PC-3 (cell line): ENCODE measurements at regions not wholly inside any gene's neighbourhood (a gene's known extent, or its start where the extent isn't known, plus 50 kb on each side); places are given as distances from the start of the nearest gene placed in this dataset.

Experiments used
- ATAC-seq: fragments of 200-7000 bp; cut with Tn5 transposase; 2 replicates; pipeline ENCODE4 v1.9.1; 2020; ENCODE audit warnings: mild to moderate bottlenecking, moderate library complexity
- BruUV-seq: library from RNA; stranded (reverse); fragments of 400-500 nt; replicated peaks from 2 replicates; lab custom pipeline; 2021; lab: Mats Ljungman, UMichigan
- CTCF ChIA-PET: fragments of 300-600 bp; sonication (Branson Sonifier 250); formaldehyde crosslinking; loops from one replicate; lab custom pipeline; 2022; ENCODE audit warnings: antibody characterized with exemption; lab: Charles Lee
- POLR2A ChIA-PET: fragments of 300-600 bp; sonication (Branson Sonifier 250); formaldehyde crosslinking; loops from one replicate; lab custom pipeline; 2022; ENCODE audit warnings: antibody characterized with exemption; ENCODE audit not compliant: unreplicated experiment; lab: Charles Lee
- DNase-seq: peaks from one replicate; pipeline ENCODE4 v3.0.0-alpha.2; 2015
- H2AFZ ChIP-seq: fragments of 300-600 bp; sonication (generic); 2 replicates; pipeline ENCODE4 v1.6.0; 2016; ENCODE audit warnings: antibody characterized with exemption, low read length
- H3F3A ChIP-seq: fragments of 300-600 bp; sonication (generic); one replicate; pipeline ENCODE4 v1.6.0; 2017; ENCODE audit warnings: antibody characterized with exemption, low read length, control low read depth, mild to moderate bottlenecking; ENCODE audit not compliant: unreplicated experiment
- H3K27ac ChIP-seq: fragments of 300-600 bp; sonication (generic); 2 replicates; pipeline ENCODE4 v1.5.1; 2016; ENCODE audit warnings: mild to moderate bottlenecking, low read length
- H3K27me3 ChIP-seq: fragments of 300-600 bp; sonication (generic); 2 replicates; pipeline ENCODE4 v1.6.1; 2016; ENCODE audit warnings: low read length, mixed read lengths
- H3K36me3 ChIP-seq: fragments of 300-600 bp; sonication (generic); 2 replicates; pipeline ENCODE4 v1.6.1; 2016; ENCODE audit warnings: low read depth, mixed run types, low read length, mixed read lengths
- H3K4me1 ChIP-seq: fragments of 300-600 bp; sonication (generic); 2 replicates; pipeline ENCODE4 v1.5.1; 2016; ENCODE audit warnings: low read length; ENCODE audit not compliant: insufficient read depth
- H3K4me2 ChIP-seq: fragments of 300-600 bp; sonication (generic); 2 replicates; pipeline ENCODE4 v1.6.0; 2016; ENCODE audit warnings: low read length
- H3K4me3 ChIP-seq: fragments of 300-600 bp; sonication (generic); 2 replicates; pipeline ENCODE4 v1.5.1; 2016; ENCODE audit warnings: mild to moderate bottlenecking, low read length, mixed read lengths
- H3K79me2 ChIP-seq: fragments of 300-600 bp; sonication (generic); 2 replicates; pipeline ENCODE4 v1.6.1; 2017; ENCODE audit warnings: low read length, mixed read lengths
- H3K9ac ChIP-seq: fragments of 300-600 bp; sonication (generic); 2 replicates; pipeline ENCODE4 v1.6.0; 2016; ENCODE audit warnings: mild to moderate bottlenecking, low read length
- H3K9me2 ChIP-seq: fragments of 300-600 bp; sonication (generic); replicated peaks from 2 replicates; pipeline ENCODE4 v1.6.1; 2016; ENCODE audit warnings: mixed run types, low read length, mixed read lengths
- H3K9me3 ChIP-seq: fragments of 300-600 bp; sonication (generic); 2 replicates; pipeline ENCODE4 v1.6.1; 2016; ENCODE audit warnings: low read length, mixed read lengths
- H4K20me1 ChIP-seq: fragments of 300-600 bp; sonication (generic); 2 replicates; pipeline ENCODE4 v1.6.1; 2016; ENCODE audit warnings: low read length, mixed read lengths
- EZH2 ChIP-seq: fragments of 300-600 bp; sonication (generic); IDR thresholded peaks from one replicate; pipeline ENCODE4 v1.6.1; 2017; ENCODE audit warnings: antibody characterized with exemption, mild to moderate bottlenecking, low read length; ENCODE audit not compliant: unreplicated experiment
- EZH2phosphoT487 ChIP-seq: fragments of 300-600 bp; sonication (generic); IDR thresholded peaks from 2 replicates; pipeline ENCODE4 v1.6.1; 2018; ENCODE audit warnings: mild to moderate bottlenecking, antibody characterized with exemption, low read length, borderline replicate concordance
- intact Hi-C: fragments of 100-400 bp; cut with micrococcal nuclease; formaldehyde crosslinking; loops from 2 replicates; pipeline ENCODE4 v1.9.0; 2023
- TF ChIP-seq, protein P1 (sequence below): fragments of 300-600 bp; sonication (generic); conservative IDR thresholded peaks from 2 replicates; pipeline ENCODE4 v1.5.1; 2017; ENCODE audit warnings: antibody characterized with exemption, low read depth, mild to moderate bottlenecking, low read length

DNA sequence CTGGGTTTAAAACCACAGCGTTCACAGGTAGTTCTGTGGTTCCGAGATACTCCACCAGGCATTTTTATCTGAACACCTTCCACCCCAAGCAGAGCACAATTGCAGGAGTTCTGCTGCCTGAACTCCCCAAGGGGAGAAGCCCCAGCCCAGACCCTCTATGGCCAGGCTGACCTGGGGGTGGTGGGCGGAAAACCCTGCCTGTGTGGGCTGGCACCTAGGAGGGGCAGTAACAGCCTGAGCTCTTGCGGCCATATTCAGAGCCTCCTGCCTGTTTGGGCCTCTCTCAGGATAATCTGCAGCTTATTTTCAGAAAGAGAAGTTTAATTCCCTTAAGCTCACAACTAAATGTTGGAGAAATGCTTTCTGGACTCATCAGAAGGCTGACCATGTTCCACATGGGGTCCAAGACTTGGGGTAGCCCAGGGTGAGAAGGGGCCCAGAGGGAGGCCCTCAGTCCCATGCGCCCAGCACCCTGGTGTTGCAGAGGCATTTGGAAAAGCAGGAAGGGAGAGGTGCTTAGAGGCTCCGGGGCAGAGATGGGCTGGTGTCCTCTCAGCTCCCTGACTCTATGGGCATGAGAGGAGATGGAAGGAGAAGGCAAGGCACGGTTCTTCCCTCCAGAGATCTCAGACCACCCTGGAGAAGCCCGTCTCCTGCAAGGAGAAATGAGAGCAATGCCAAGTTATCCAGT, 195.6 kb upstream of the TPM1 start:
- no TSS peak for BruUV-seq
- H3K4me2 ChIP-seq = no peak overlapping the region
- H3K4me3 ChIP-seq = no peak overlapping the region
- no peak overlapping the region for H3K9ac ChIP-seq
- peaks cover 23% of the 10 kb centered on the region for H3K4me1 ChIP-seq
- DNase-seq = no peak
- H3K79me2 ChIP-seq = no peaks in the 10 kb centered on the region
- ChIA-PET POLR2A (no interaction called here), CTCF (no interaction called here)
- no peaks in the 10 kb centered on the region for H4K20me1 ChIP-seq
- H3K27me3 ChIP-seq = no peaks in the 10 kb centered on the region
- intact Hi-C loops = no loop called here
- H3K27ac ChIP-seq = no peak overlapping the region
- H3F3A ChIP-seq = no peaks in the 10 kb centered on the region
- no peaks in the 10 kb centered on the region for H3K36me3 ChIP-seq
- ATAC-seq = no peak
- no peak overlapping the region for H2AFZ ChIP-seq
- H3K9me3 ChIP-seq = no peaks in the 10 kb centered on the region
- H3K9me2 ChIP-seq = no peaks in the 10 kb centered on the region
- TF ChIP-seq, protein P1, sequence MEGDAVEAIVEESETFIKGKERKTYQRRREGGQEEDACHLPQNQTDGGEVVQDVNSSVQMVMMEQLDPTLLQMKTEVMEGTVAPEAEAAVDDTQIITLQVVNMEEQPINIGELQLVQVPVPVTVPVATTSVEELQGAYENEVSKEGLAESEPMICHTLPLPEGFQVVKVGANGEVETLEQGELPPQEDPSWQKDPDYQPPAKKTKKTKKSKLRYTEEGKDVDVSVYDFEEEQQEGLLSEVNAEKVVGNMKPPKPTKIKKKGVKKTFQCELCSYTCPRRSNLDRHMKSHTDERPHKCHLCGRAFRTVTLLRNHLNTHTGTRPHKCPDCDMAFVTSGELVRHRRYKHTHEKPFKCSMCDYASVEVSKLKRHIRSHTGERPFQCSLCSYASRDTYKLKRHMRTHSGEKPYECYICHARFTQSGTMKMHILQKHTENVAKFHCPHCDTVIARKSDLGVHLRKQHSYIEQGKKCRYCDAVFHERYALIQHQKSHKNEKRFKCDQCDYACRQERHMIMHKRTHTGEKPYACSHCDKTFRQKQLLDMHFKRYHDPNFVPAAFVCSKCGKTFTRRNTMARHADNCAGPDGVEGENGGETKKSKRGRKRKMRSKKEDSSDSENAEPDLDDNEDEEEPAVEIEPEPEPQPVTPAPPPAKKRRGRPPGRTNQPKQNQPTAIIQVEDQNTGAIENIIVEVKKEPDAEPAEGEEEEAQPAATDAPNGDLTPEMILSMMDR = no peak
- TF ChIP-seq EZH2 (no peak), EZH2phosphoT487 (no peak)

GRCh38 chr15:62847900-62848489, 194.6 kb upstream of the TPM1 start:
- ATAC-seq = peak; percentile 68

More at GRCh38 chr15:62847900-62848489, 194.6 kb upstream of the TPM1 start:
- no peaks in the 10 kb centered on the region for H4K20me1 ChIP-seq
- H3K36me3 ChIP-seq = no peaks in the 10 kb centered on the region
- intact Hi-C loops = loop anchor here (2.0 kb wide), 1 partner anchor 49 kb away; no protein-coding TSS in a partner anchor
- POLR2A ChIA-PET = no interaction called here
- no peak overlapping the region for H2AFZ ChIP-seq
- H3K9ac ChIP-seq = no peak overlapping the region
- CTCF ChIA-PET = interaction anchor here (0.6 kb wide), 1 partner anchor 77 kb away, joined by 4 read pairs; no protein-coding TSS in a partner anchor
- no peaks in the 10 kb centered on the region for H3F3A ChIP-seq
- H3K79me2 ChIP-seq = no peaks in the 10 kb centered on the region
- no peaks in the 10 kb centered on the region for H3K9me2 ChIP-seq
- H3K4me1 ChIP-seq = peaks cover 27% of the 10 kb centered on the region
- H3K4me2 ChIP-seq = no peak overlapping the region
- no peak overlapping the region for H3K27ac ChIP-seq
- DNase-seq = peak; percentile 74
- H3K9me3 ChIP-seq = no peaks in the 10 kb centered on the region
- no TSS peak for BruUV-seq
- H3K27me3 ChIP-seq = no peaks in the 10 kb centered on the region
- H3K4me3 ChIP-seq = no peak overlapping the region
- TF ChIP-seq EZH2phosphoT487 = no peak
- TF ChIP-seq, protein P1 = peak; percentile 85
